NT2/D1 (cell line): ENCODE measurements at regions not wholly inside any gene's neighbourhood (a gene's known extent, or its start where the extent isn't known, plus 50 kb on each side); places are given as distances from the start of the nearest gene placed in this dataset.

Experiments
- SUZ12 ChIP-seq: IDR thresholded peaks from 2 replicates; pipeline ENCODE4 v1.6.1; 2011; ENCODE audit not compliant: insufficient read length, insufficient read depth; ENCODE audit errors: extremely low read depth
- YY1 ChIP-seq: IDR thresholded peaks from 2 replicates; pipeline ENCODE4 v1.6.1; 2011; ENCODE audit not compliant: insufficient read length, insufficient read depth
- ZNF274 ChIP-seq: IDR thresholded peaks from 2 replicates; pipeline ENCODE4 v1.6.1; 2011; ENCODE audit warnings: mild to moderate bottlenecking, low read depth, low read length

DNA sequence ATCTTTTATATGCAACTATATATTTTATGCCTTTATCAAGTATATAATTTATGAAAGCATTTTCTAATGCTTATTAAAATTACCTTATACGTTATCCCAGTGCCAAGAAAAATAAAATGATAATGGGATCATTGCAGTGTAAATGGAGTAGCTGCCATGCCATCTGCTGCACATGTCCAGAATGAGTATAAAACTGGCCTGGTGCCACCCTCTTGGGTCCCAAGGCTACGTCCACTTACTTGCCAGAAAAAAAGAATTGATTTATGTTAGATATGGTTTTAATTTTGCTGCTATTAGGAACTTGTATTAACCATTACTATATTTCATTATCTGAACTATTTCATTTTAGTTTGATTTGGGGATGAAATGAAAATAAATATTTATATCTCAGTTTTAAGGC lies 1127.1 kb upstream of the CNTN5 start:
- TF ChIP-seq YY1 (no peak), SUZ12 (no peak), ZNF274 (no peak)
